ENCODE measurements at regions not wholly inside any gene's neighbourhood (a gene's known extent, or its start where the extent isn't known, plus 50 kb on each side); places are given as distances from the start of the nearest gene placed in this dataset.

DNA sequence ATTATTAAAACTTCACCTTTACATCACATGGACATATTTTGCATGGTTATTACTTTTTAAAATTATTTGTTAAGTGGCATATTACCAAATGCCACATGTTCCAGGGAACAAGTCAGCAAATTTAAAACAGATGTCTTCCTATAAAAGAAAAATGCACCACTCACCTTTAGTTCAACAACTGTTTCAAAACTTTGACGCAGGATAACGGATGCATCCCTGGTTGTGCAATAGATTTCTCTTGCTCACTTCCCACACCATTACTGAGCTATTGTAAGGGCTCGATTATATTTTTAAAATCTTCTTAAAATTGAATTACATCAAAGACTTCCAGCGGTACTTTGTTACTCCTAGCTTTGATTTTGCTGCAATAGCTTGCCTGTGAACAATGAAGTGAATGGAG is 93.0 kb upstream of the ARHGAP24 start:
- DNase-seq (ENCODE audit: low spot score) (no peak), ATAC-seq (no peak)

GRCh38 chr4:85391071-85391470 is 83.9 kb upstream of the ARHGAP24 start:
- DNase-seq (ENCODE audit: low spot score) (no peak), ATAC-seq (no peak)

DNA sequence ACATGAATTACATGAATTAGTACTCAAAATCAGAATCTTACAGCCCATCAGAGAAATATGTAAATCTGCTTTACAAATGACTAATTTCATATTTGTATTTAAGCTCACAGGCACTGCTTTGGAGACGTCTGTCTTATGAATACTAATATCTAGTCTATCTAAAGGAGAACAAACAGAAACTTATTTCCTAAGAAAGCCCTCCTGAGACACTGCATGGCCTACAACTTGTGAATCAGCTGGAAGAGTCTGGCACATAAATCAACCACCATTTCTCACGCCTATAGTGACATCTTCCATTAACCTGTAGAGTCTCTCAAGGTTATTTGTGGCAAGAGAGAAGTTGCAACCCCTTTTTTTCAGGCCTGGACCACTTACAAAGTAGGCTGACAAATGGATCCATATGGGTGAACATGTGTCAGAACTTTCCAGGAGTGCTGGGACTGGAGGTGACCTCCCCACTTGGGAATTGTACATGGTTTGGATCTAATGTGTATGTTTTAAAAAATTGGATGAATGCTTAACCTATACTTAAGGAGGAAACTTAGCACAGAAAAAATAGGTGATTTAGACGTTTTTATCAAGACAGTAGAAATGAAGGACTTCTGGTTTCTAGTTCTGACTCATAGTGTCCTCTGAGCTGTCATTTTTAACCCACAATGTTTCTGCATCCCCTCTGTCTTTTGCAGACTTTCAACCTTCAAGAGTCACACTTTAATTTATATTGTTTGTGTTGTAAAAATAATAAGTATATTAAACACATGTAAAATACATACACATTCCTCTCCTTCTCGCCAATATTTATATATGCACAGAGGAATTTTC is 83.2 kb upstream of the ARHGAP24 start:
- no peak for DNase-seq (ENCODE audit: low spot score)
- no peak for ATAC-seq

DNA sequence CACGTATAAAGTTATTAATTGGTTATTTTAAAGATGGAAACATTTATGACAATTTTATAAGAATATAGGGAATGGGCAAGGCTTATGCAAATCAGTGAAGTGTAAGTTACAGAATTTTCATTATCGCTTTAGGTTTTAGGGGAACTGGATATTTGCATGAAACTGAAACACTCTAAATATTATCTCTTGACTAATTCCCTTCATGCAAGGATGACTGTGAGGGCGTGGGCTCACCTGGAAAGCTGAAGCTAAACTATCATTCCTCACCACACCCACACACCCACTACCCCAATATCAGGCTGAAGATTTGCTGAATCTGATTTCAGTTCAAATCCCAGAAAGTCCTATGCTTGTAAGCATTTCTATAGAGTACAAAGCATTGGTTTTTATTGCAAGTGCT is 81.7 kb upstream of the ARHGAP24 start:
- no peak for ATAC-seq
- DNase-seq (ENCODE audit: low spot score), result no peak

DNA sequence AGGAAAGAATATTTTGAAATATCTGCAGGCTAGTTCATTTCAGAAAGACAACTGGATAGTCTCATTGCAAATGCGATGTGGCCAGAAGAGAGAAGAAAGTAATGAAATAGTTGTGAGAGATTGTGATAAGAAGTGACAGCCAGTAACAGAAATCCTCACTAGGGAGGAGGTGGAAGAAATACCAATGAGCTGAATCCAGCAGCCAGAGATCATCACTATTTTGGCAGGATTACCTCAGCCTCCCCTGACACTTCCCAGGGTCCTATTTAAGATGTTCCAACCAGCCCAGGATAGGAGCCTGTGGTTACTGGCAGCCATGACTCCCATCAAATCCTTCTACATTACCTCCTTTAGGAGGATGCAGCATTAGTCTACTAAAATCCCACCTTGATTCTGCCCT is 76.7 kb upstream of the ARHGAP24 start:
- ATAC-seq (no peak), DNase-seq (ENCODE audit: low spot score) (no peak)

- DNase-seq (ENCODE audit: low spot score) (no peak), ATAC-seq (no peak)
Observed at GRCh38 chr4:85399270-85399669, 75.7 kb upstream of the ARHGAP24 start.

- ATAC-seq (no peak), DNase-seq (ENCODE audit: low spot score) (no peak)
Observed at GRCh38 chr4:85402371-85402770, 72.6 kb upstream of the ARHGAP24 start.

GRCh38 chr4:85406185-85406584 is 68.8 kb upstream of the ARHGAP24 start:
- DNase-seq (ENCODE audit: low spot score), result no peak
- ATAC-seq, result no peak

- no peak for DNase-seq (ENCODE audit: low spot score)
- ATAC-seq, result no peak
Observed at GRCh38 chr4:85407546-85407945, 67.4 kb upstream of the ARHGAP24 start.

- no peak for DNase-seq (ENCODE audit: low spot score)
- no peak for ATAC-seq
Observed at GRCh38 chr4:85408301-85408700, 66.6 kb upstream of the ARHGAP24 start.

DNA sequence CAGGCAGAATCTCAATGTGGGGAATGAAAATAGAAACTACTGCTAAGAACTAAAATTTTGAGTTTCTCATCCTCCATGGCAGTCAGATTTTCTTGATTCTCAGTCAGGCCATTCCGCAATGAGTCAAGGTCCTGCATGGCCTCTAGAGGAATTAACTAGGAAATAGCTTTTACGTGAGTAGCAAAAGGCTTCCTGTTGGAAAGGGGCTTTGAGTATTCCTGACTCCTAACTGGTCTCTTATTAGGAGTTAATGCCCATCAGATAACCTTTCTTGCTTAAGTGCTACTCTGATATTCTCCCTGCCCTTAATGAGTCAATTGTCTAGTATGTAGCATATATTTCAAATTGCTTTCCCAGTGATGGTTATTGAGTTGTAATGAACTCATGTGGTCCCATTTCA is 65.7 kb upstream of the ARHGAP24 start:
- DNase-seq (ENCODE audit: low spot score) (no peak), ATAC-seq (no peak)

DNA sequence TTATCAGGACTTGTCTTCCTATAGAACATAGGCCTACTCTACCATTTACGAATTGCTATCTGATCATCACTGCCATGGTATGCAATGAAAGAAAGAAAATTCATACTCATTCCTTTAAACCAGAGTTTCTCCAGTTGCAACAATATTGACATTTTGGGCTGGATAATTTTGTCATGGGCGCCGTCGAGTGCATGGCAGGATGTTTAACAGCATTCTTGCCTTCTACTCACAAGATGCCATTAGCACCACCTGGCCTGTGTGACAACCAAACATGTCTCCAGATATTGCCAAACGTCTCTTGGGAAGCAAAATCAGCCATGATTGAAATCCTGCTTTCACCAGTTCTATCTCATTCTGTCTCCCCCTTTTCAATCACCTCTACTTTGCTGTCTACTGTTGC is 63.6 kb upstream of the ARHGAP24 start:
- DNase-seq (ENCODE audit: low spot score), result no peak
- no peak for ATAC-seq

- DNase-seq (ENCODE audit: low spot score), result no peak
- ATAC-seq, result no peak
Observed at GRCh38 chr4:85414972-85415371, 60.0 kb upstream of the ARHGAP24 start.

DNA sequence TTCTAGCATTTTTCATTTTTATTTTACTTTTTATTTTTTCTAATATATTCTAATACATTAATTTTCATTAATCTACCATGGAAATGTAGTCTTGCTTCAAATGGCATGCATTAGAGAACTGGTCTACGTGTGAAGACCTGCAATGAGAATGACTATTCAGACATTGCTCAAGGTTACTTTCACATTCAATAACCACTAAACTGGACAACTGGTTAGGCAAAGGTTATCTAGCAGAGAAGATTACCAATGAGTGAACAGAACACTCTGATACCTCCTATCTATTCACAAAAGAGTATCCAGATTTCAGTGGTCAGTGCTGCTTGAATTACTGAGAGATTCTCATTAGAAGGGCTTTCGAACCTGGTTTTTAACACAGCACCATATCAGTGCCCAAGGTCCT is 58.9 kb upstream of the ARHGAP24 start:
- ATAC-seq (no peak), DNase-seq (ENCODE audit: low spot score) (no peak)

- DNase-seq (ENCODE audit: low spot score) (no peak), ATAC-seq (no peak)
Observed at GRCh38 chr4:85419103-85419502, 55.8 kb upstream of the ARHGAP24 start.

DNA sequence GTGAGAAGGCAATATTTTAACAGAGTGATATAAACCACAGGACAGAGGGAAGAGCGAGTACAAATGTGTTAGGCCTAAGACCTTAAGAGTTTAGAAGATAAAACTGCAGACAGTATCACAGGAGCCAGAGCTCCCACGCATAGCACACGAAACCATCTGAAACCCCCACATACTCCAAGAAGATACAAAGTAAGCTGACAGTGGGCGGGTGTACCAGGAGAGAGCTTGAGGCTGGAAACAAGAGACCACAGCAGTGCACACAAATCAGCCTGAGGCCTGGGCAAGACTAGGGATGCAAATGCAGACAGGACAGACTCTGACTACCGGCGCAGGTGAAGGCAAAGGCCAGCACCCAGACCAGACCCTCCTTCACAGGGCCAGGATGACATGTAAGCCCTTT is 54.1 kb upstream of the ARHGAP24 start:
- no peak for DNase-seq (ENCODE audit: low spot score)
- no peak for ATAC-seq

- no peak for ATAC-seq
- no peak for DNase-seq (ENCODE audit: low spot score)
Observed at GRCh38 chr4:85423431-85423830, 51.5 kb upstream of the ARHGAP24 start.

Measured in left lobe of liver (tissue), 2 donors.